ENCODE measurements at regions not wholly inside any gene's neighbourhood (a gene's known extent, or its start where the extent isn't known, plus 50 kb on each side); places are given as distances from the start of the nearest gene placed in this dataset.
A peak's percentile ranks its signal among the peaks of the same experiment; 100 is the strongest.

DNA sequence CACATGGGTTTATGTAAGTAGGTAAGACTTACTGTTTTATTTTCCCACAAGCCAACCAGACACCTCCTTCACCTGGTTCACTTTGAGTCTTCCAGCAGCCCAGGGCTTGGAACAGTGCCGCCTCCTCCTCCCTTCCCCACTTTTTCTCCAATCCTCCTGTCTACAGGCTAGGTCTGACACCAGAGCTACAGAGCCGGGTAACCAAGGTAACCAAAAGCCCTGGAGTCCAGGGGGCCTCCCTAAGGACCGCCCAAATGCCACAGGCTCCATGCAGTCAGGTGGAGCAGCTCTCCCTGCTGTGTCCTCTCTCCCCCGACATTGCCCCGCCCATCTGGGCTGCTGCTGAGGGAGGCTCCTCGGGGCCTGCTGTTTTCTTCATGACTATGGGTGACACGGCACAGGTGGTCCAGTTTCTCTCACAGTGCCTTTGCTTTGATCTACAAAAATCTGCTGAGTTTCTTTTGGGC is 138.0 kb upstream of the EFNA5 start:
- DNase-seq = no peak

DNA sequence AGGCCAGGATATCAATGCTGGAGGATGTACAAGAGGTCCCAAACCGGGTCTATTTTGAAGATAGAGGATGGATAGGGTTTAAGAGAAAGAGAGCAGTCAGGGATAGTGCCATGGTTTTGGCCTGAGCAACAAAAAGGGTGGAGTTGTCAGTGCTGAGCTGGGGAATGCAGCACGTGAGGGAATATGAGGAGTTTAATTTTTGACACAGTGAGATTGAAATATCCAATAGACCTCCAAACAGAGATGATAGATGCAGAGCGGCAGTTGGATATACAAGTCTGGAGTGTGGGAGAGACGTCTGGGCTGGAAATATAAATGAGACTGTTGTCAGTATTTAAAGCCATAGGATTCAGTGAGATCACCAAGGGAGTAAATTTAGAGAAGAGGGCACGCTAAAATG is 136.7 kb upstream of the EFNA5 start:
- DNase-seq = no peak

DNA sequence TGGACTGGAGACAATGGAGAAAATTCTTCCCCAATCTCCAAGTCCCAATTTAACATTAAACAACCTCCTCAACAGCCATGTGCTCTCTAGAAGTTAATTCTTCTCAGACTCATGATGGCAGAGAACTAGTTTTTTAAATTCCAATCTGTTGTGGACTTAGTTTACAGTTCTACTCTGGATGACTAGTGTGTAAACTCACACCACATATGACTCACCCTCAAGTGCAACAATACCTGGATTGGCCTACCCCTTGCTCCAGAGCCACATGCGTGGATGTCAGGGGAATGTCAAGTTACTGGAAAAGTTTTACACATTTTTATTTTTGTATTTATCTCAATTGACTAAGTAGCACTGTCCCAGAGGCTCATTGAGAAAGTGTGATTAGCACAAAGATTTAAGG is 136.0 kb upstream of the EFNA5 start:
- DNase-seq = no peak

DNA sequence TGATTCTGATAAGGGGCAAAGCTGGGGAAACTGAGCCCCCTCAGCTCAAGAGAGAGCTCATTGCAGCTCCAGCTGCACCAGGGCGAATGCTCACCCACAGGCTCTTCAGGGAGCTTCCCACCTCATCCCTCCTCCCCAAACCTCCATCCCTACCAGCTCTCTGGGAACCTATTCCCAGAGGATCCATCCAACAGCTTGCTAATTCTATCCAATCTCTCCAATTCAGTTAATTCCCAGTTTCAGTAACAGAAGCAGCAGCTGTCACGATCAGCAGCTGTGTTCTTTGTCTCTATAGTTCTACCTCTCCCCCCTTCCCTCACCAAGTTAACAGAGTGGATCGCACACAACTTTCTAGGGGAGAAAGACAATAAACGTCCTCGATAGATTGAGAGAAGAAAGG is 135.5 kb upstream of the EFNA5 start:
- no peak for DNase-seq

DNA sequence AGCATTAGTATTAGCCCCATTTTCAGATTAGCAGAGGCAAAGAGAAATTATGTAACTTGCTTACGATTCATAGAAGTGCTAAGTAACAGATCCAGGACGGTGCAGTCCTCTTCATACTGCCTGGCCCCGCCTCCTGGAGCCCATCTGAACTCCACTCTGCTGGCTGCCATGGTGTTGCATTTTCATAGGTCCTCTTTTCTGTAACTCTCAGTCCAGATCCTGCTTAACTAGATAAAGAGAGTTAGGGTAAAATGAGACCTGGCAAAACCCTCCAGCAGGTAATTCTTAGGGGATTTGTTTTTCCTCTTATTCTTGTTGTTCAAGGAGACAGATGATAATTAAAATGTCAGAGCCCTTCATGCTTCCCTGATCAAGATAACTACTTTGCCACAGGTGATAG is 135.1 kb upstream of the EFNA5 start:
- DNase-seq = no peak

DNA sequence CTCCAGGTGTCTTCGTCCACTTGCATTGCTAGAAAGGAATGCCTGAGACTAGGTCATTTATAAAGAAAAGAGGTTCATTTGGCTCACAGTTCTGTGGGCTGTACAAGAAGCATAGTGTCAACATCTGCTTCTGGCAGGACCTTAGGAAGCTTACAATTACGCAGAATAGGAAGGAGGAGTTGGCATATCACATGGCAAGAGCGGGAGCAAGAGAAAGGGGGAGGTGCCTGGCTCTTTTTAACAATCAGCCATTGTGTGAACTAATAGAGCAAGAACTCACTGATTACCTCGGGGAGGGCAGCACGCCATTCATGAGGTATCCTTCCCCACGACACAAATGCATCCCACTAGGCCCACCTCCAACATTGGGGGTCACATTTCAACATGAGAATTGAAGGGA is 134.4 kb upstream of the EFNA5 start:
- DNase-seq = no peak

DNA sequence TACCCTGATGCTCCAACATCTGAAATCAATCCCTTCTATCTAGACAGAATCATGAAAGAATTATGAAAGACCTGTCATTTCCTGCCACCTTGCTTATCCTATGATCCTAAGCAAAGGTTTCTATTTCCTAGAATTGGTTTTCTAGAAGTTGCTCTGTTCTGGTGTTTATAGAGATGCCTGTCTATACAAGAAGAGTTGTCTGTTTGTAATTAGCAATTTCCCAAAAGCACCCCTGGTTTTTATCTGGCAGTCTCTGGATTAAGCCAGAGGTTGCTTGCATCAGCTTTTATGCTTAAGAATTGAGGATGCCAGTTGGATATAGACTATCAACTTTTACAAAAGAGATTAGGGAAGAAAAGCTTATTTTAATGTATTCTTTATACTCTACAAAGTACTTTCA is 133.0 kb upstream of the EFNA5 start:
- no peak for DNase-seq

DNA sequence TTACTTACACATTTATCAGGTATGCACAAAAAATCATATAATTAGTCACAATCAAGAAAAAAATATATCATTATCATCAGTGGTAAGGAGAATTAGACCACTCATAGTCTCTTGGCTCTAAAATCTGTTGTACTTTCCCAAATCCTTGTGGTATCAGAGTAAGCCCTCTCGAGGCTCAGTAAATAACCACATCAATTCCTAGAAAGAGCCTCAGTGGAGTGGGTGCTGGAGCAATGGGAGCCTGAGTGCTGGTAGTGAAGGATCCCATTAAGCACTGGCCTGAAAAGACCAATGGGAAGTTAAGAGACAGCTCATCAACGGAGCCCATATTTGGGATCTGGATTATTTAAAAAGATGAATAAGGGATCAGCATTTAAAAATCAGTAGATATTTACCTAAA is 130.3 kb upstream of the EFNA5 start:
- DNase-seq = no peak

DNA sequence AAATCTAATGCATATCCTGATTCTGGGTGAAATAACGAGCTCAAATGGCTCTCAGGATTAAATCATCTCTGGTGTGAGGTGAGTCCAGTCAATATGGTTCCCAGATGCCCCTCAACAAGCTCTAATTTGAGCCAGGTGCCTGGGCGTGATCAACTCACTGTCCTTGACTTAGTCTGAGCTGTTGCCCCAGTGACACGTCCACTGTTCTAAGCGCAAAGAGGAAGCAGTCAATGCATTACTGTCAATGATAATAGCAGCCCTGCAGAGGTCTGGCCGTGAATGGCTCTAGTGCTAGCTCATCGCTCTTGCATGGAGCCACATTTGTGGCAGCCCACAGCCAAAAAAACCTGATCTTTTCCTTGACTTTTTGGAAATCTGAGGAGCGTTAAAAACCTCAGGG is 128.6 kb upstream of the EFNA5 start:
- no peak for DNase-seq

DNA sequence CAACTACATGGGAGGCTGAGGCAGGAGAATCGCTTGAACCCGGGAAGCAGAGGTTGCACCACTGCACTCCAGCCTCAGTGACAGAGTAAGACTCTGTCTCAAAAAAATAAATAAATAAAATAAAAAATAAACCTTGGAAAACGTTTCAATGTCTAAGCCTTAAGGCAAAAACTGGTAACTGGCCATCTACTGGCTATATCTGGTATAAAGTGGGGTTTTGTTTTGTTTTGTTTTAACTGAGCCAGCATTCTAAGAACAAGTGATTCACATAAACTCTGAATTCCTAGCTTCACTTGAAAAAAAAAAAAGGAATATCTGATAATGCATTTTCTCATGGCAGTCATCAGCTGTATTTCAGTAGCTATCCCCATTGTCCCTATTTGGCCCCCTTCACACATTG is 126.1 kb upstream of the EFNA5 start:
- no peak for DNase-seq

DNA sequence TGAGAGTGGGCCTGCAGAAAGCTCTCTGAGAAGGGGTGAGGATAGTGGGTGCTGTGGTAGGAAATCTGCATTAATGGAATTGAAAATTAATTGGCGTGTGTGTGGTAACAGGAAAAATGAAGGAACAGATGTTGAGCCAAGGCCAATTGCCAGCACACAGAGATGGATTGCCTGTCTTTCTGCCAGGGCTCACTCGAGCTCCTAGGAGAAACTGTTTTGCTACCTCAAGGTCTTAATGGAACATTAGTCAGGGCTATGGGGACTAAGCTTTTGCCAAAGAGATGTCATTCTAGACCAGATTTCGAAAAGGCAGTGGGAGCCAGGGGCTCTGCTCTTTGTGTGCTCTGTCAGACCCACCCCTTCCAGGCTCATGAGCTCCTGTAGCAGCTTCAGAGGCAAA is 124.0 kb upstream of the EFNA5 start:
- no peak for DNase-seq

DNA sequence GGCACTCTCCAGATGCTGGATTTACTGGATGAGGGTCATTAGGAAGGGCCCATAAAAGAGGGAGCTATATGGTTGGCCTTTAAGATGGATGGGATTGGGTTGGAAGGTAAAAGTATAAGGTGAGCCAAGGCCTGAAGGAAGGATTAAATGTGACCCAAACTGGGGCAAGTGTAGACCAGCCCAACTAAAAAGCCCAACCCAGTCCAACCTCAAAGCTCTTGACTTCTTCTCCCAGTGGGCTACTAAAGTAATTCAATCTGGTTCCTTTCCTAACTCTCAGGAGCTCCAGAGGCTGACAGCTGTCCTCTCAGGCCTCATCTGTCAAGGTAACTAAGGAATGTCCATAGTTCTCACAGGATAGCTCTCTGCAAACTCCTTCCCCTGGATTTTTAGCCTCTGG is 122.2 kb upstream of the EFNA5 start:
- no peak for DNase-seq

DNA sequence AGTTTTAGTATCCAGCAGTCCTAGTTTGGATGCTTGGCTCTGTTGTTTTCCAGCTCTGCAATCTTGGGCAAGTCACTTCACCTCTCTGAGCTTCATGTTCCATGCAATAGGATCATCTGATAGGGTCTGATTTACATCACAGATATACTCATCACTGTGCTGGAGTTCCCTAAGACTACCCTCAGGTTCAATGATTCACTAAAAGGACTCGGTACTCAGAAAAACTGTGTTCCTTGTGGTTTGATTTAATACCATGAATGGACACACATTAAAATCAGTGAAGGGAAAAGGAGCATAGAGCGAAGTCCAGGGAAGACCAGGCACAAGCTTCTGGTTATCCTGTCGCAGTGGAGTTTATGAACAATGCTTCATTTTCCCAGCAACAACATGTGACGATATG is 119.9 kb upstream of the EFNA5 start:
- no peak for DNase-seq

DNA sequence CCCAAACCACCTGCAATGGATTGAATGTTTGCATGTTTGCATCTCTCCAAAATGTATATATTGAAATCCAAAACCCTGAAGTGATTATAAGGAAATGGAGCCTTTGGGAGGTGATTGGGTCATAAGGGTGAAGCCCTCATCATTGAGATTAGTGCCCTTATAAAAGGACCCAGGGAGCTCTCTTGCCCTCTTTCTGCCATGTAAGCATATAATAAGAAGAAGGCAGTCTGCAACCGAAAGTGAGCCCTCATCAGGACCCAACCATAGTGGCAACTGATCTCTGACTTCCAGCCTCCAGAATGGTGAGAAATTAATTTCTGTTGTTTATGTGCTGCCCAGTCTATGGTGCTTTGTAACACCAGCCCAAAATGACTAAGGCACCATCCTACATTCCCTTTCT is 115.7 kb upstream of the EFNA5 start:
- DNase-seq = no peak

DNA sequence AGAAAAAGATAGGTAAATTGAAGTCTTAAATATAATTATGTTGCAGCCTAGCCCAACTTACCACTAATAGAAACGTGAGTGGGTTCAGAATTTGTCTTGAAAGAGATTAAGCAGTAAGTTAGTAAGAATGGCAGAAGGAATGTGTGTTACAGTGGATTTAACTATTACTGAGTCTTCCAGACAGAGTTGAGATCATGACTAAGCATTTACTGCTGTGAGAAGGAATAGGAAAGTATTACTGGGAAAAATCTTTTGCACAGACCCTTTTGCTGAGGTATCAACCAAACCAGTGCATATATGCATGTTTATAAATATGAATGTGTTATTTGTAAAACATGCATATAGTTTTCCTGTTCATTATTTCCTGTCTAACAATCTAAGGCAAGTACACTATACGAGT is 112.8 kb upstream of the EFNA5 start:
- DNase-seq = no peak

DNA sequence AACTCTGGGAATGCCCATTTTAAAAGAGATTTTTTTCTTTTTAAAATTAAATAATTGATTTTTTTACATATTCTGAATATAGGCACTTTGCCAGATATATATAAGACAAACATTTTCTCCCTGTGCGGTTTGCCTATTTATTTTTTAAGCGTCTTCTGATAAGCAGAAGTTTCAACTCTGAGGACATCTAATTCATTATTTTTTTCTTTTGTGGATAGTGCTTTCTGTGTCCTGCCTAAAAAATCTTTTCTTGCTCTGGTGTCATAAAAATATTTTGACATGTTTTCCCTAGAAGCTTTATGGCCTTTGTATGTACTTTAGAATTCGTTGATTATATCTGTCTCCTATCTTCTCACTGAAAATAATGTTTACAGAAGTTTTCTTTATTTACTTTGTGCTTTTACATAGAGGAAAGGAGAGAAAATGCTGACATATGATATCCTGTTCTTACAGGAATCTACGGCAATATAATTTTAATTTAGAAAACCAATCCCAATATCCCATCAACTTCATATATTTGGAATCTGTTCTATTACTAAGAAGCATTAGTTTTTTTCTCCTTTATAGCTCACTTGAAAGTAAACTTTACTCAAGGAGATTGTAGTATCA is 111.9 kb upstream of the EFNA5 start:
- DNase-seq = no peak

DNA sequence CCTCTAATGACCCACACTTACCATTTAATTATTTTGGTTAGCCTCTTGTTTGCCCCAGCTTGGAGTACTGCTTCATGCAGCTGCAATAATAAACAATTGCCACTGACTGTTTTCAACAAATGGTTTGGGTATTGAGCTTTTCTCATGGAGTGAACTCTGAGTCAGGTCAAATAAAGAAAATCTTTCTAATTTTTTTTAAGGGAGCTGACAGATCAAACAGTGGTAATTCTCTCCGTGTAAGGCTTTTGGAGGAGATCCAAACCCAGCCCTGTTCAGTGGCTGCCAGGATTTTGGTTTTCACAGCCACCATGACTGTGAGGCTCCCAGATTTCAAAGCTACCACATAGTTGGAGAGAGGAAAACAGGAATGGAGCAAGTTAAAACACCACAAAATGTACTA is 110.7 kb upstream of the EFNA5 start:
- DNase-seq = no peak

DNA sequence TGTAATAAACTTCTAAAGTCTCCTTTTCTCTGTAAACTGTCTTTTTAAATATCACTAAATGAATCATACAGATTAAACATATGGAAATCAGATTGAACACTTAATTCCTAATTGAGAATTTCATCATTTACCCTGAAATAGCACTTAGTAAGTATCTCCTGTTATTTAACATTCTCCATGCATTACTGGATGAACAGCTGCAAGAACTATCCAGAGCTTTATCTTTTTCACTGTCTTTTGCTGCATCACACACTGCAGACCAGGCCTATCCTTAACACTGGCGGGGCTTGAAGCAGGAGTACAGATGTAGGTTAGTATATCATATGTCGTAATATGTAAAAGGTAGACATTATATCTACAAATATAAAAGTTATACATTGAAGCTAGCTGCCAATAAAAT is 108.7 kb upstream of the EFNA5 start:
- DNase-seq = no peak

DNA sequence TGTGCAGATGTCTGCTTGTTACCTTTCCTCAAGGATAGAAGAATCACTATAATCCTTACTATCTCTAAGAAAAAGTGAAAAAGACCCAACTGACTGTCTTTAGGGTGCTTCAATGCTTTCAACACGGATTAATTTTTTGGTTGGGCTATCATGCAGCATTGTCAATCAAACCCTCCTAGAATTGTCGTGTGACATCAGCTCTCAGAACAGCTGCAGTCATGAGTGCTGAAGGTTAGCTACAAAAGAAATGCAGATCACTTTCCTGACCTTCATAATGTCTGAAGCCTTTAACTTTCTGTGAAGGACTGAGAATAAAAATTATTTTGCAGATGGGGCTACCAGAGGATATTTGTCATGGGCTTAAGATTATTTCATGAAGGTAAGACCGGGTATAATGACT is 107.9 kb upstream of the EFNA5 start:
- DNase-seq = no peak

DNA sequence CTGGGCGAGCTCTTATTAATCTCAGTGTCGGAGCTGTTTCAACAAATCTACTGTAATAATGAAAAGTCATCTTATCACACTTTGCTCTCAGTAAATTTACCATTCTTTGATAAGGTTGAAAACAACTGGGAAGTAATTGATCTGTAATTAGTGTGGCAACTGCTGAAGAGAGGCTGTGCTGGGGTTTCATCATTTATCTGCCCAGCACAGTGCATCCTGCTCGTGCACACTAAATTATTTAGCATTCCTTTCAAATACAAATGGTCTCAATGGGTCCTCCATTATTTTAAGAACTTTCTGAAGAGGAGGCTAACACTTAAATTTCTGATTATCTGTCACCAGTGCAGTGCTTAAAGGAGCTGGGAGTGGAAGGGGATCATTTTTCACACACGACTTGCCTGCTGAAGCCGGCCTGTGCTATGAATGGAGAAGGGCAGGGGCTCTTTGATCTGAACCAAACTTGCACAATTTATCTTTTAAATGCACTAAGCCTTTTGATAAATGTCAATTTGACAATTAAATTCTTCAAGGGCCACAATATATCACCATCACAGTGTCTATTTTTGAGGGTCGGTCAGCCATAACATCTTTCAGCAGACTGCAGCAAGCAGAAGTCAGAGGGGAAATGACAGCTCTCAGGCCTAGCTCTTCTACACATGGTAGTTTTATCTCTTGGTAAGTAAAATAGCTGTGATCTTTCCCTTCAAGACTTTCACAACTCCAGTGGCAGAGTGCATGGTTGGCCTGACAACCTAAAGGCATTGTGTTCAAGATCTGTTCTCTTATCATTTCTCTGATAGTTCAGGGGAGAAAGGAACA is 106.4 kb upstream of the EFNA5 start:
- DNase-seq = no peak

DNA sequence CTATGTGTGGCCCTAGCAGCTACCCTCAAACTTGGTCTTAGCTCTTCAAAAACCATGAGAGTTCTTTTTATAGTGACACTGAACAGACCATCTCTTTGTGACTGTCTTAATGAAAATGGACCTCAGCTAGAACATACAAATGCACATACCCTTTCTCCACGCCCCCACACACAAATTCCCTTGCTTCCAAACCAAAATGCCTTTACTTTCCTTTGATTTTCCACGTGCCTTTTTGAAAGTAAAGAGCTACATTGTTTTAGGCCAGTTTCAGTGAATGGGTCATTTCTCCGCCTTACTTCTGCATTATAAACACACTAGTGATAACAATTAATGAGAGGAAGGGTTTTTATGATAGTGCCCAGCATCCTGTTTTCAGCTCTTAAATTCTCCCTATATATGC is 105.8 kb upstream of the EFNA5 start:
- DNase-seq = no peak

DNA sequence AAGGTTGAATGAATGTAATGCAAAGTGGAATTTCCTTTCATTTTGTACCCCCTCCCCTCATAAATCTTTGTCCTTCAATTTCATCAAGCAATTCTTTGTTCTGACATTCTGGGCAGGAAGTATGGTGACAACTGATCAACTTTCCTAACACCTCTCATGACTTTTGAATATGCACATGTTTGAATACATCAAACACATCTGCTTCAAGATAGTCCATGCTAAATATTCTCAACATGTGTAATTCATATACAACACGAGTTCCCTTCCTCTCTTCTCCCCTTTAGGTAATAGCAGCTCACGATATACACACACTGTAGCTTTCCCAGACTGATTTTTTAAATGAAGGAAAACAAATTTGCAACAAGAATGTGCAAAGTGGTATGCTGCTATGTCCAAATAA is 103.6 kb upstream of the EFNA5 start:
- DNase-seq = no peak

DNA sequence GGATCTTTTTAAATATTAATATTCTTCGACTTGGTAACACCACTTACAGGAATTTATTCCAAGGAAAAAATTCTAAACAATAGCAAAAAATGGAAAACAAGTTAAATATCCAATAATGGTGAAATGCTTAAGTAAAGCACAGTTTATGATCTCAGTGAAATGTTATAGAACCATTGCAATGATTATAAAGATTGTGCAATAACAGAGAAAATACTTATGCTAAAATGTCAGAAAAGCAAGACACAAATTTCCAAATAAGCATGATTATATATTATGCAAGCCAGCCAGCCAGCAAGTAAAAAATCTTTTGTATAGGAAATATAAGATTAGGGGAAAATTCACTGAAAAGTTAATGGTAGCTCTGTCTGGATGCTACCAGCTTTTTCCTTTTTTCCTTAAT is 102.7 kb upstream of the EFNA5 start:
- no peak for DNase-seq

DNA sequence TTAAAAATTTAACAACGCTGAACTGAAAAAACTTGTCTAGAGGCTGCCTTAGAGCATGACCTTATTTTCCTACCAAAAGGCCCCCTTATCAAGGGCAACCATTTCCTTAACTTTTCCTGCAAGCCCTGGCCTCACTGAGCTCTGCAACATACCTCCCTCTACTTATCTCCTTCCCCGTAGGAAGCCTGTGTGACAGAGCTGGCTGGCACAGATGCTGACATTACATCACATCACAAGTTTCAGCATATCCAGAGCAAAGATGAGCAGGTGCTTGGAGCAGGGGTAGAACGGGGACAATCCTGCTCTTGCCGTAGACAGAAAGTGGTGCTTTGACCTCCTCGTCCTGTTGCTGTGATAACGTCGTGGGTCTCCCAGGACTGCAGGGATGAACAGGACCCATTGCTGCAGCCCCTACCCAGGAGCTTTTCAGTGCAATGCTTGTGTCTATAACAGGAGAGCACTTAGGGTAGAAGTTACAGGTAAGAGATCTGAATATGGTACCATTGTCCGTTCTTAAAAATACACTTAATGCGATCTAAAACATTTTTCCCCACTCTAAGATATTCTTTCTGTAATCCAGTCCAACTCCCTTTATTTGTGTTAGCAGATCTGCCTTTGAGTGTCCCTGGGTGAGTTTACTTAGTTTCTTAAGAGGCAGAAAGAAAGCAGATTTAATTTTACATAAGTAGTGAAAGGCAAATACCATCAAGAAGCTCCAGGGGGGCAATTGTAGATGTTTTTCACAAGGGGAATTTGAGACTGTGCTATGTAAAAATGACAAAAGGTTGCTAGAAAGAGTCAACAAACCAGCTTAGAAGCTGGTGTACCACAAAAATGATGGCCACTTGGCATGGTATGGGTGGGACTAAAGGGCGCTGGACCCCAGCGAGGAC is 101.9 kb upstream of the EFNA5 start:
- DNase-seq = peak; percentile 67
